OCI-LY3 (cell line): ENCODE measurements at regions not wholly inside any gene's neighbourhood (a gene's known extent, or its start where the extent isn't known, plus 50 kb on each side); places are given as distances from the start of the nearest gene placed in this dataset.

ENCODE experiments used
- H2AFZ ChIP-seq: fragments of 200-600, 300-600 bp; shearing (Covaris generic); 2 replicates; pipeline ENCODE4 v1.6.0; 2014; ENCODE audit warnings: antibody characterized with exemption, low read depth, low read length
- H3K27ac ChIP-seq: fragments of 200-600, 300-600 bp; sonication (generic); 2 replicates; pipeline ENCODE4 v1.5.1; 2014; ENCODE audit warnings: mild to moderate bottlenecking, low read length, moderate library complexity, mixed read lengths
- H3K27me3 ChIP-seq: fragments of 200-600, 300-600 bp; sonication (generic); 2 replicates; pipeline ENCODE4 v1.6.1; 2014; ENCODE audit warnings: low read depth, low read length, mixed read lengths
- H3K36me3 ChIP-seq: fragments of 200-600, 300-600 bp; sonication (generic); replicated peaks from 2 replicates; pipeline ENCODE3; 2014; ENCODE audit warnings: low read depth, low read length, mixed read lengths
- H3K4me1 ChIP-seq: fragments of 300-600, 200-600 bp; sonication (generic); 2 replicates; pipeline ENCODE4 v1.6.1; 2014; ENCODE audit warnings: low read length, mixed read lengths
- H3K4me2 ChIP-seq: fragments of 200-600, 300-600 bp; sonication (generic); 2 replicates; pipeline ENCODE4 v1.6.1; 2014; ENCODE audit warnings: low read length, mixed read lengths
- H3K4me3 ChIP-seq: fragments of 300-600, 200-600 bp; sonication (generic); 2 replicates; pipeline ENCODE4 v1.5.1; 2014; ENCODE audit warnings: antibody characterized with exemption, mild to moderate bottlenecking, low read length, moderate library complexity
- H3K79me2 ChIP-seq: fragments of 300-600, 200-600 bp; shearing (Covaris generic); 2 replicates; pipeline ENCODE4 v1.6.1; 2014; ENCODE audit warnings: mild to moderate bottlenecking, low read length, mixed read lengths
- H3K9ac ChIP-seq: fragments of 300-600, 200-600 bp; shearing (Covaris generic); 2 replicates; pipeline ENCODE4 v1.6.0; 2014; ENCODE audit warnings: mild to moderate bottlenecking, low read length, moderate library complexity
- H3K9me3 ChIP-seq: fragments of 200-600, 300-600 bp; shearing (Covaris generic); 2 replicates; pipeline ENCODE4 v1.6.1; 2014; ENCODE audit warnings: low read length, mixed read lengths; ENCODE audit not compliant: insufficient read depth
- H4K20me1 ChIP-seq: fragments of 200-600, 300-600 bp; sonication (generic); 2 replicates; pipeline ENCODE4 v1.6.1; 2016; ENCODE audit warnings: low read length, mixed read lengths; ENCODE audit not compliant: insufficient read depth
- CTCF ChIP-seq: fragments of 200-600, 300-600 bp; sonication (generic); IDR thresholded peaks from 2 replicates; pipeline ENCODE4 v1.5.1; 2014; ENCODE audit warnings: antibody characterized with exemption, low read length, low read depth
- EZH2phosphoT487 ChIP-seq: fragments of 200-600 bp; shearing (Covaris generic); IDR thresholded peaks from 2 replicates; pipeline ENCODE4 v1.6.1; 2018; ENCODE audit warnings: antibody characterized with exemption, mixed run types, low read depth

- TF ChIP-seq EZH2phosphoT487 (no peak), CTCF (no peak)
- Histone ChIP-seq H4K20me1 (no peaks in the 10 kb centered on the region), H3K4me3 (no peak overlapping the region), H3K4me1 (peaks cover 34% of the 10 kb centered on the region), H3K9ac (no peak overlapping the region), H3K36me3 (no peaks in the 10 kb centered on the region), H3K27ac (no peak overlapping the region), H3K27me3 (no peaks in the 10 kb centered on the region), H3K9me3 (no peaks in the 10 kb centered on the region), H3K79me2 (no peaks in the 10 kb centered on the region), H3K4me2 (no peak overlapping the region), H2AFZ (peak overlapping the region; percentile 91)
These were observed 101.1 kb upstream of the JUN start for GRCh38 chr1:58884706-58885661.

GRCh38 chr1:58885998-58886397 is 102.2 kb upstream of the JUN start:
- no peak overlapping the region for H3K9ac ChIP-seq
- H3K36me3 ChIP-seq = no peaks in the 10 kb centered on the region
- 0 out of 2 replicates have a peak overlapping the region, but pooled peaks have one; percentile 91 for H2AFZ ChIP-seq
- no peaks in the 10 kb centered on the region for H4K20me1 ChIP-seq
- H3K79me2 ChIP-seq = no peaks in the 10 kb centered on the region
- no peak overlapping the region for H3K4me3 ChIP-seq
- TF ChIP-seq CTCF (no peak), EZH2phosphoT487 (no peak)
- H3K9me3 ChIP-seq = no peaks in the 10 kb centered on the region
- H3K27me3 ChIP-seq = no peaks in the 10 kb centered on the region
- peaks cover 34% of the 10 kb centered on the region for H3K4me1 ChIP-seq
- no peak overlapping the region for H3K4me2 ChIP-seq
- no peak overlapping the region for H3K27ac ChIP-seq

GRCh38 chr1:58886611-58887010 is 102.8 kb upstream of the JUN start:
- Histone ChIP-seq H3K27me3 (no peaks in the 10 kb centered on the region), H3K9ac (no peak overlapping the region), H3K9me3 (no peaks in the 10 kb centered on the region), H3K79me2 (no peaks in the 10 kb centered on the region), H3K4me2 (no peak overlapping the region), H3K4me1 (peaks cover 34% of the 10 kb centered on the region), H2AFZ (no peak overlapping the region), H4K20me1 (no peaks in the 10 kb centered on the region), H3K36me3 (no peaks in the 10 kb centered on the region), H3K27ac (no peak overlapping the region), H3K4me3 (no peak overlapping the region)
- TF ChIP-seq CTCF = no peak
- TF ChIP-seq EZH2phosphoT487 = no peak

- TF ChIP-seq EZH2phosphoT487 = no peak
- TF ChIP-seq CTCF = no peak
- H3K36me3 ChIP-seq = no peaks in the 10 kb centered on the region
- H3K9ac ChIP-seq = no peak overlapping the region
- H3K27ac ChIP-seq = no peak overlapping the region
- H3K4me1 ChIP-seq = peaks cover 34% of the 10 kb centered on the region
- no peaks in the 10 kb centered on the region for H3K79me2 ChIP-seq
- H4K20me1 ChIP-seq = no peaks in the 10 kb centered on the region
- H3K9me3 ChIP-seq = no peaks in the 10 kb centered on the region
- no peak overlapping the region for H2AFZ ChIP-seq
- H3K27me3 ChIP-seq = no peaks in the 10 kb centered on the region
- H3K4me3 ChIP-seq = no peak overlapping the region
- no peak overlapping the region for H3K4me2 ChIP-seq
These were observed 103.2 kb upstream of the JUN start for GRCh38 chr1:58887059-58887458.
